Hypothalamus (tissue), 51 donors: ENCODE measurements at regions not wholly inside any gene's neighbourhood (a gene's known extent, or its start where the extent isn't known, plus 50 kb on each side); places are given as distances from the start of the nearest gene placed in this dataset.
A peak's percentile ranks its signal among the peaks of the same experiment; 100 is the strongest.

Source experiments
- DNase-seq, 51 donors: peaks; one replicate each; lab custom pipeline; 2025; lab: John Stamatoyannopoulos, UW

DNA sequence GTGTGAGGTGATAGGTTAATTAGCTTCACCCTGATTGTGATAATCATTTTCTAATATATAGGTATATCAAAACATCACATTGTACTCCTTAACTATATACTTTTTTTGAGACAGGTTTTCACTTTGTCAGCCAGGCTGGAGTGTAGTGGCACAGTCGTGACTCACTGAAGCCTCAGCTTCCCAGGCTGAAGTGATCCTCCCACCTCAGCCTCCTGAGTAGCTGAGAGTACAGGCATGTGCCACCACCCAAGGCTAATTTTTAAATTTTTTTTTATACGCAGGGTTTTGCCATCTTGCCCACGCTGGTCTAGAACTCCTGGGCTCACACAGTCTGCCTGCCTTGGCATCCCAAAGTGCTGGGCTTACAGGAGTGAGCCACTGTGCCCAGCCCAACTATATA, 455.3 kb upstream of the MAF start:
- DNase-seq = no peak

DNA sequence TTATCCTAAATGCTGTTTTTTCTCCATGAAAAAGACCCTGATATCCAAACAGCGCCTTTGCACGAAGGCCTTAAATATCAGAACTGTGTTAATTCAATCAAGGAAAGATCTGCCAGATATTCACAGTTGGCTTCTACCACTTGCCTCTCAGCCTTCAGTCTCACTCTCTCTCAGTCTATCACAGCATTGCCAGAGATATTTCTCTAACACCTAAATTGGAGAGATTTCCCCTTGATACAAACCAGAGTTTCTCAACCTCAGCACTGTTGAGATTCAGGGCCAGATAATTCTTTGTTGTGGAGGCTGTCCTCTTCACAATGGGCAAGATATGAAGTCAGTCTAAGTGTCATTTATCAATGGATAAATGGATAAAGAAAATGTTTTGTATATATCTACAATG, 454.1 kb upstream of the MAF start:
- no peak for DNase-seq

DNA sequence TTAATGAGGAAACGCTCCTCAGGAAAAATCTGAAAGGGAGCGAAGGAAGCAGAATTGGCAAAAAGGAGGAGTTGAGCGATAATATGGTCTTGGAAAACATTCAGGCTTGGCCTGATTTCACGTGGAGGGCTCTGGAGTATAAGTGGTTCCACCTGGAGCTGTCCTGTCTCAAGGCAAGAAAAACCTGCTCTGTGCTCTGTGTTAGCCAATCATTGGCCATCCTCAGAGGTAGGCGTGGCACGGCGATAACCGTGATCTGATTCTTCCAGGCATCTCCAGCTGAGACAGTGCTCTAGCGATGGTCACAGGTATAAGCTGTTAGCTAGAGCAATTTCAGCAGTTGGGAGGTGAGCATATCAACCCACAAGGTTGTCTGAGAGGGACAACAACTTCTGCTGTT, 450.5 kb upstream of the MAF start:
- DNase-seq = no peak

DNA sequence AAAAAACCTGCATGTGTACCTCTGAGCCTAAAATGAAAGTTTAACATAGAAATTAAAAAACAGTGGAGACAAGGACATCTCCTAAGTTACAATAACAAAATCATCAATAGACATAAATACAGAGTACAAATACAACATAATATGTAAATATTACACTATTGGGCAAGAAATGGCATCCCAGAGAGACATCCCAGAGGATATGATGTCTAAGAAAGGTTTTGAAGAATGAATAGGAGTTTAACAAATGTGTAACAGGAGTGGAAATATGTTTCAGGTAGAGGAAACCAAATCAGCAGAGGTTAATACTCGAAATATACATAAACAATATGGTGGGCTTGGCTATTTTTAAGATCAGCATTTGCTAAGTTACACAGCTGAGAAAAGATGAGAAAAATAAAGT, 447.7 kb upstream of the MAF start:
- no peak for DNase-seq

DNA sequence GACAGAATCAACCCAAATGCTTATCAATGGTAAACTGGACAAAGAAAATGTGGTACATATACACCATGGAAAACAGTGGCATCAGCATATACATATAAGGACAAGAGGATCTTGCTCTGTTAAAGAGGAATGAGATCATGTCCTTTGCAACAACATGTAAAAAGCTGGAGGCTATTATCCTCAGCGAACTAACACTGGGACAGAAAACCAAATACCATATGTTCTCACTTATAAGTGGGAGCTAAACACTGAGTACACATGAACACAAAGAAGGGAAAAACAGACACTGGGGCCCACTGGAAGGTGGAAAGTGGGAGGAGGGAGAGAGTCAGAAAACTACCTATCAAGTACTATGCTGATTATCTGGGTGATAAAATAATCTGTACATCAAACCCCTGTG, 447.3 kb upstream of the MAF start:
- no peak for DNase-seq

DNA sequence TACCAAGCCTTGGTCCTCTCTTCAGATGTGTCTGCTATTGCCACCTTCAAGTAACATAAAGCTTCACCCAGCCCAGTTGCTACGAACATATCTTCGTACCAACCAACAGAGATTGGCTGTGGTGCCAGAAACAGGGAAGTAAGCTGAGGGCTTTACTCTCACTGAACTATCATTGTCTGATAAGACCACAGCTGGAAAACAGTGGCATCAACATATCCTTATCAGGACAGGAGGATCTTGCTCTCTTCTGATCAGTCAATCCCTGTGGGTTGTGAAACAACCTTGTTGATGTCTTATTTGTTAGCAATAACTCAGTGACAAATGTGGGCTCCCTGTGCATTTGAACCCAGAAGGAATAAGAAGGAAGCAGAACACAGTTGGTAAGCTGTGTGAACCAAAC, 446.3 kb upstream of the MAF start:
- DNase-seq = no peak

DNA sequence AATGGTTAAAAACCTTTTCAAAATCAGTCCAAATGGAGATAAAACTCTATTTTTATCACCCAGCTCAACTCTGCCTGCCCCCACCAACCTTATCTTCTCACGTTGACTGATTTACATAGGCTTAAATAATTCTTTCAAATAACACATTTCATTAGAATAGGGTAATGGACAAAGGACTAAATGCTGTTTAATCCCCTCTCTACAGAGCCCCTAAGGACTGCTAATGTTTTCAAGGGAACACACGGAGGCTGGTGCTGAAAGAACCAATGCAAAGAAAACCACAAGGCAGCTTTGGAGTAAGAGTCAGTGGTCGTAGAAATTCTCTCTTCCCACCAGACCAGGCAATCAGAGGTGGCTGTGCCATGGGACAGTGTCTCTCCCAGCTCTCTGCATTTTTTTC, 445.7 kb upstream of the MAF start:
- no peak for DNase-seq

DNA sequence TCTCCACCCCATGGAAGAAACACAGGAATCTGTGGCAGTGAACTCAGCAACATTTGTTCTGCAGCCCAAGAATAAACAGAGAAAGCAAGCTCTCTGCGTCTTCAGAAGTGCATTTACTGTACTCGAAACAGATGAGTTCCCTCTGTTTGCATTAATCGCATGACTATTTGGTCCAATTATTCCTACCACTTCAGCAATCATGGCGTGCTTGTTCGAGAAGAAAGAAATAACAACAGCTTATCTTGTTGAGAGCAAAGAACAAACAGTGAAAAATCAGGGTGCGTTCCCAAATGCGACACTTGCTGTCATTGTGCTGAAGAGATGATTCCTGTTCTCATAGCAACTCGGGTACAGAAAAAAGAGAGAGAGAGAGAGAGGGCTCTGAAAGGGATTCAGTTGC, 445.3 kb upstream of the MAF start:
- DNase-seq = peak in 2 of 51 donors; percentile 12 to 25

DNA sequence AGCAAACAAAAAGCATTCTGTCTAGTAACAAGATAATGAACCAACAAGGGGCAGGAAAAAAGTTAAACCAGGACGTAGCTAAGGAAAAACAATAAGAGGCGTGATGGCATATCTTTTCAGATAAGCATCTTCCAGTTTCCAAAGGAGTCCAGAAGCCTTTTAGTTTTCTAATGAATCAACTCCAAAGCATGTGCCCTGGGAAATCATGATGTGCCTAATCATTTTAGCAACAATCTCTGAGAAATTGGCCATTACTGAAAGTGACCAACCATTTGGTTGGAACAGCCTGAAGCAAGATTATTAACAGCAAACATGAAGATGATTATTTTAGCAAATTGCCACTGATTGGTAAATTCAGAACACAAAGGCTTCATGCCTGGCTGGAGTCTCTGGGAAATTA, 440.9 kb upstream of the MAF start:
- DNase-seq = no peak

DNA sequence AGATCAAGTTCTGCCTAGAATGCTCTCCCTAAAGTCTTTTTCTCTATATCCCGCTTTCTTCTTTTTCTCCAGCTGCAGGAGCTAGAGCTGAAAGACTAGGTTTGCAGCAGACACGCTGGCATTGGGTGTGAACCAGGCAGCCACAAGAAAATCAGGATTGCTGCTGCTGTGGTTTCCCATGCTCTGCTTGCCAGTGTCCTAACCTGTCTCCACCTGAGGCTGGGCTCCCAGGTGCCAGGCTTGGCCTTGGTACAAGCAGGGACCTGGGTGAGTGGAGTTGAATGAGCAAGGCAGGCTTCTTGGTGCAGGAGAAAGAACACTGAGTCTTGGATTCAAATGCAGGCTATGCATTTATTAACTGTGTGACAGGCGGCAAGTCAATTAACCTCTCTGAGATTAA, 440.3 kb upstream of the MAF start:
- no peak for DNase-seq

DNA sequence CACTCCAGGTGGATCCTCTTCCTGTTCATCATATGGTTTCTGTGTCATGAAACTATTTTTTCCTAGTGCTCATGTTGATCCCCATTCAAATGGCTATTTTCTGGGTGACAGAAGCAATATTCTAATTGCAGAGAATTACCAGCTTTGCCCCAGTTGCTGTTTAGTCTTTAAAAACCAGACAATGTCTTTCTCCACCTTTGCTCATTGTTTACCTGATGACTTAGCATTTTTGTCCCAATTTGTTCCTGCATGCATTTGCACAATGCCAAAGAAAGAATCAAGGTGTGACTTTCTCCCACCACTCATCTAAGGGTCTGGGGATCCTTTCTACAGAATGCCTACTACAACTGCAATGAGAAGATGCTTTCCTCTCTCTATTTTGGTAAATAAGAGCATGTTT, 439.9 kb upstream of the MAF start:
- no peak for DNase-seq

DNA sequence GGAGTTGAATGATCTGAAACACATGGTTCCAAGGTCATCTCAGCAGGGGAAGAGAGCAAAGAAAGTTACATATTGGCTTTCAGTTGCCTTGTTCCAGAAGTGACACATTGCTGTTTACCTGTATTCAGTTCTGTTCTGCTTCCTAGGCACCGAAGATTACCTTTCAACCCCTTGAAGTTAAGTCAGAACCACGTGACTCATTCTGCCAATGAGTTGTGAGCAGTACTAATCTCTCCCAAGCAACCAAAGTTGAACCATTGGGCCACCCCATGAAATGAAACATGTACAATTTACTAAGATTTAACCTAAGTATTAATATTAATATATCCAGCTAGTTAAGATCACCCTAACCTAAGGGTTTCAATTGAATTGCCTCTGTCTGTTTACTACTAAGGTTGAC, 439.2 kb upstream of the MAF start:
- DNase-seq = no peak

DNA sequence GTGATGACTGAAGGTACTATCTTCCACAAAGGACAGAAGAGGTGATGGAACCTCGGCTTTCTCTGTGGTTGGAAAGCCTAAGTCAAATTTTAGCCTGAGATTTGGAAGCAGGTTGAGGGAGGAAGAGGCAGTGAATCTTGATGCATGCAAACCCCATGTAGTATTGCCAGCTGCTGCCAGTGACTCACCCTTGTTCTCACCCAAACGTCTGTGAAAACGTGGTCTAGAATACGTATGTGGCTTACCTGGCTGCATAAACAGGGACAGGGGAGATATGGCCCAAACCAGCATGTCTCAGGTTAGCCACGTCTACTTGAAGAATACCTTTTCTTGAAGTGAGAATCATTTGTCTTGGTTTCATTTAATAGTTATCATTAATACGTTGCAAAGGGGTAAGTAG, 438.0 kb upstream of the MAF start:
- DNase-seq = no peak

DNA sequence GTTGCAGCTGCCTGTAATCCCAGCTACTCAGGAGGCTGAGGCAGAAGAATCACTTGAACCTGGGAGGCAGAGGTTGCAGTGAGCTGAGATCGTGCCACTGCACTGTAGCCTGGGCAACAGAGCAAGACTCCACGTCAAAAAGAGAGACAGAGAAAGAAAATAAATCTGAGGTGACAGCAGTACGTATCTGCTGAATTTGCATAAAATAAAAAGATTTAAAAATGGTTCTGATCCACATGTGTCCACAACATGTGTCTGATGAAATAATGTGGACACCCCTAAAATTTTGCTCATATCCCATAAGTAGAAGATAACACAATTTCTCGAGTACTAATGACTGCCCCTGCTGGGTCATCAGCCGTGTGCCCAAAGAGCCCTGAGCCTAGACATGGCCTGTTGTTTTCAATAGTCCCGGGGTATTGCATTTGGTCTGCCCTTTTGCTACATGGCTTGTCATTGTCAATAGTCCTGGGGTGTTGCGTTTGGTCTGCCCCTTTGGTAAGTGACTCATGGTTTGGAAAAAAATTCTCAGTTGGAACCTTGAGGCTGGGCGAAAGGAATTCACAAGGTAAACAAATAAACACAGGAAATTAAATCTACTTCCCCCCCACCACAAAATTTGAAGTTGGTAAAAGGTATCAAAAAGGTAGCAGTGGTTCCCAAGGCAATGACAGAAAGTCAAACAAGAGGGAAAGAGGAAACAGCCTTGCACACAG, 434.6 kb upstream of the MAF start:
- no peak for DNase-seq

DNA sequence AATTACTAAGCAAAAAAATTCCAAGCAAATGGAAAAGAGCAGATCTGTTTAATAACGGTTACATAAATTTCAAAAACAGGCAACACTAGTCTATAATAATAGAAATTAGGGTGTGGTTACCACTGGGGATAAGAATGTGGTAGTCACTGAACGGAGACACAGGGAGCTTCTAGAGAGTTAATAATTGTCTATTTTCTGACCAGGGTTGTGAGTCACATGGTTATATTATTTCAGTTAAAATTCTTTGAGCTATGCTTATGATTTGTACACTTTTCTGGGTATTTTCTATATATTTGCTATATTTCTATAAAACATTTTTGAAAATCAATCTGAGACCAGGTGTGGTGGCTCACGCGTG, 433.9 kb upstream of the MAF start:
- DNase-seq = no peak

DNA sequence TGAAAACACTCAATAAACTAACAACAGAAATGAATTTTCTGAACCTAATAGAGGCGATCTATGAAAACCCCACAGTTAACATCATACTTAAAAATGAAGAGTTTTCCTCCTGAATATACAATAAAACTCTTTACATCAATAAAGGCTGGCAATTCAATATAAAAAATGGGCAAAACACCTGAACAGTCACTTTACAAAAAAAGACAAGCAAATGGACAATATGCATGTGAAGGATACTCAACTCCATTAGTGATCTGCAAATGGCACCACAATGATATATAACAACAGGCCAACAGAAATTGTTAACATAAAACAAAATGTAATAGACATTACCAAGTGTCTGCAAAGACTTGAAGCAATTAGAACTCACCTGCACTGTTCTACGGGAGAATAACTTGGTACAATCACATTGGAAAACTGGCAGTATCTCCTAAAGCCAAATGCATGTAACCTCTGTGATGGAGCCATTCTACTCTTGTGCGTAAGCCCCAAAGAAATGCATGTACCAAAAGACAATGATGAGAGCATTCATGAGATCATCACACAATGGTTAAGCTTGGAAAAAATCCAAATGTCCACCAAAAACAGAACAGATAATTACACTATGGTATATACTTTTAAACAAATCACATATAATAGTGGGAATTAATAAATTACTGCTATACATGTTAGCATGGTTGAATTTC, 433.4 kb upstream of the MAF start:
- no peak for DNase-seq

DNA sequence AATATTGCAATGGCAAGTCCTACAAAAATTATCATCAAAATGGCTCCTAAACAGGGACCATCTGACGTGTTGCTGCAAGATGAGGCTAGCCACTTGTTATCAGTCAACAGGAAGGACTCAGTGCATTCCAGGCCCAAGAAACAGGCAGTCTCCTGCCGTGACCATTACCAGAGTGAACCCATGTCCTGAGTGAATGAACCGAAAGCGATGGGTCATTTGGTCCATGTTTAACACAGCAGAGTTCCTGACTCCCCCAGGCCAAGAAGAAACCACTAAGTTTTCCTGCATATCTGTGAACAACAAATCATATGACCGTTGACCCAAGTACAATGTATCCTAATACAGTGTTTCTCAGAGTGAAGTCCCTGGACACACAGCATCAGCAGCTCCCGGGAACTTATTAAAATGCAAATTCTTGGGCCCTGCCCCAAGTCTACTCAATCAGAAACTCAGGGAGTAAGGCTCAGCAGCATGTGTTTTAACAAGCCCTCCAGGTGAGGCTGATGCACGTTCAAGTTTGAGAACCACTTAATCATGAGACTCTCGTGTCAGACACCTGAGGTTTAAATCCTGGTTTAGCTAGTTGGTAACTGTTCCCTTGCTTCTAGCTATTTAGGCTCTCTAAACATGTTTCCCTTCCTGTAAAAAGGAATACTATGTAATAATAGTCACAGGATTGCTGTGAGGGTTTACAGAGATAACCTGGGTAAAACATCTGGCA, 429.4 kb upstream of the MAF start:
- no peak for DNase-seq

DNA sequence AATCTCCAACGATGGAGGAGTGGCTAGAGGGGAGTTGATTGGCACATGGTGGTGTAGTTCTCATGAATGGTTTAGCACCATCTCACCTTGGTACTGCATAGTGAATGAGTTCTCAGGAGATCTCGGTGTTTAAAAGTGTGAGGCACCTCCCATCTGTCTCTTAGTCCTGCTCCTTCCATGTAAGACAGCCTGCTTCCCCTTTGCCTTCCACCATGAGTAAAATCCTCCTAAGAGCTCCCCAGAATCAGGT, 428.8 kb upstream of the MAF start:
- no peak for DNase-seq

DNA sequence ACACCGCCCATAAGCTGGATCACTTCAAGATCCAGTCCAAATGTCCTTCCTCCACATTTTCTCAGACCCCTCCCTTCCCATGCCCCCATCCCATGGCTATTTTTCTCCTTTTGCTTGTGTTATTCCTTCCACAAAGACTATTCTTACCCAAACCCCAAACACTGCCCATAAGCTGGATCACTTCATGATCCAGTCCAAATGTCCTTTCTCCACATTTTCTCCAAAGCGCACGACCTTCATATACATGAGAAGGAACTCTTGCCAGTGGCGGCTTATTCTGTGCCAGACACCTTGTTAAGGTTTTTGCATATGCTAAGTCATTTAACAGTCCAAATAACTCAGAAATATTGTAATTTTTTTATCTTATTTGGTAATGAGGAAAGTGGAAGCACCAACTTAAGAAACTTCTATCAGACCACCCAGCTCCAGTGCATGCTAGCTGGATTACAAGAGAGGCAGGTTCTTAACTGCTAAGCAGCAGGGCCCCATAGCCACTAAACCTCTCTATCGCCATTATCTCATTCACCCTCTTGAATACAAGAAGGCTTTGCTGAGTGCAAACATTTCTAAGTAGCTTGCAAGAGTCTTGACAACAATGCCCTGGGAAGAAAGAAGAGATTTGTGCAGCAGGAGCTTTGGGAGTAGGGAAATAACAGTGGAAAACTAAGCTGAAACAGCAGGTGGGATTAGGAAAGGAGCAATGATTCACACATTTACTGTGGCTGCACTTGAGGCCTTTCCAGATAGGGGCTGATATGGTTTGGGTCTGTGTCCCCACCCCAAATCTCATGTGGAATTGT, 428.2 kb upstream of the MAF start:
- DNase-seq = no peak

DNA sequence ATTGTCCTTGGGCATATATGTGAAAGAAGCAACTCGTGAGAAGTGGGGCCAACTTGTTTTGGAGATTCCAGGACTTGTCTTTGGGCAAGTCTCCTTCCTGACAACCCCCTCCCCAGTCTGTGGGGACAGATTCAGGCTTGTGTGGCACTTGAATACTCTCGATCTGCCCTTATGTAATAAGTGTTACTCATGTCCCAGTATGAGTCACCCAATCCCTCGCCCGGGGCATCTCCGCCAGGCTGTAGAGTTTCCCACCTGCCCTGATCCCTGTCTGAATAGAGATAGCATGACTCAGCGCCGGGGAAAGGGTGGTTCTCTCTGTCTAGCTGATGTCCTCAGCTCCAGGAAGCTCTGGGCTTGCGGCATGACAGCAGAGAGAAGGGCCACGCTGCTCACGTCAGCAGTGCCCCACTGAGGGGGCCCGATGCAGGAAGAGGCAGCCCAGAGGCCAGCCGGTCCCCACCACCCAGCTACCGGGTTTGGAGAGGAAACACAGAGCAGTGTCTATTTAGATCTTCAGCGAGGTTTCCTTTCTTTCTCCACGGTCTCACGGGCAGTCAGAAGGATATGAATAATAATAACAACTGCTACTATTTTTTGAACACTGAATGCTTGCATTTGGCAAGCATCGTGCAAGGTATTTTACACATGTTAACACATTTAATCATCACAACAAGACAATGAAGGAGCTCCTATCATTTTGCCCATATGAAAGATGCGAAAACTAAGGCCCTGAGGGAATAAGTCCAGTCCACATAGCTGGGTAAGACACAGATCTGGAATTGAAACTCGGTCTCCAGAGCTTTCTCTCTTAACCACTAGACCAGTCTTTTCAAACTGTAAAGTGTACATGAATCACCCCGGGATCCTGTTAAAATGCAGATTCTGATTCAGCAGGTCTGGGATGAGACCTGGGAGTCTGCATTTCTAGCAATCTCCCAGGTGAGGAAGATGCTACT, 426.7 kb upstream of the MAF start:
- DNase-seq = peak in 21 of 51 donors; percentile 1 to 38 (median 8)

DNA sequence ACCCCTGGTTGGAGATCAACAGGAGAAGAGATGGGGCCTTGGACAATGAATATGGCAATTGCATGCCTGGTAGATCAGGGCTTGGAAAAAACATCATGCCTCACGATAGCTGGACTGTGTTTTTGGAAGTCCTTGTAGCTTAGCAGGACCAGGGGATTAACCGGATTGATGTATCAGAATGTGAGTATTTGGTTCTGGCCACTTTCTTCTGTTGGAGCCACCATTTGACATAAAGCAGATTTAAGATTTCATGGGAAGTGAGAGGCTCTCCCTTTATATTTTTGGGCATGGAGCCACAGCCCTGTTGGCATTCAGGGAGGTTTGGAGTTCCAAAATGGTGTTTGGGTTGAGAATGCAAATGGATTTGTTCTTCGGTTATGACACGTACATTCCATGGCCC, 424.7 kb upstream of the MAF start:
- no peak for DNase-seq
